ENCODE measurements at regions not wholly inside any gene's neighbourhood (a gene's known extent, or its start where the extent isn't known, plus 50 kb on each side); places are given as distances from the start of the nearest gene placed in this dataset.

DNA sequence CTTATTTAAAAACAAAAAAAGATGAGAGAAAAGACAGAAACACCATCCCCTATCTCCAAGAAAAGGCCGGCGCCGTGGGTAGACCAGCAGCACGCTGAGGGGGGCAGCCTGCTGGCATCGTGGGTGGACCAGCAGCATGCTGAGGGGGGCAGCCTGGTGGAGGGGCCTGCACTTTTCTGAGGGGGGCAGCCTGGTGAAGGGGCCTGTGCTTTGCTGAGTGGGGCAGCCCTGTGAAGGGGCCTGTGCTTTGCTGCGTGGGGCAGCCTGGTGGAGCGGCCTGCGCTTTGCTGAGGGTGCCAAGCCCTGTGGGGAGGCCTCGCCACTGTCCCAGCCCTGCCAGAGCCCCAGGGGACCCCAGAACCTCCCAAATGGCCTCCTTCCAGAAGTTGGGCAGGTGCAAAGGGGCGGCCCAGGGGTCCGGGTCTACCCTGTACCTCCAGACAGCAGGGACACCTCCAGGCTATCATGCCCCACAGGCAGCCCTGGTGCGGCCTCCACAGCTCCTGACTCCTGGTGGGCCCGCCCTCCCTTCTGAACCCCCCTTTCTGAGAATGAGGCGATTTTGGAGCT lies 1185.7 kb downstream of the BRD1 start:
- intact Hi-C loops (cut with DNase I), result loop anchor here in 1 of 4 donors (5.0 kb wide), 1 partner anchor 50 kb away; no protein-coding TSS in a partner anchor
- Histone ChIP-seq H3K27ac (peak overlapping the region; percentile 52 to 58), H3K4me3 (no peak overlapping the region), H3K9me3 (no peaks in the 10 kb centered on the region), H3K27me3 (no peaks in the 10 kb centered on the region), H3K4me1 (ENCODE audit: insufficient read depth) (peaks cover 9% of the 10 kb centered on the region), H3K36me3 (no peaks in the 10 kb centered on the region)
- DNase-seq, result no peak
- 55 to 63% (median 61%) methylated on average over 14 of the region's 14 CpGs for WGBS, 3 donors
- TF ChIP-seq, protein P1, sequence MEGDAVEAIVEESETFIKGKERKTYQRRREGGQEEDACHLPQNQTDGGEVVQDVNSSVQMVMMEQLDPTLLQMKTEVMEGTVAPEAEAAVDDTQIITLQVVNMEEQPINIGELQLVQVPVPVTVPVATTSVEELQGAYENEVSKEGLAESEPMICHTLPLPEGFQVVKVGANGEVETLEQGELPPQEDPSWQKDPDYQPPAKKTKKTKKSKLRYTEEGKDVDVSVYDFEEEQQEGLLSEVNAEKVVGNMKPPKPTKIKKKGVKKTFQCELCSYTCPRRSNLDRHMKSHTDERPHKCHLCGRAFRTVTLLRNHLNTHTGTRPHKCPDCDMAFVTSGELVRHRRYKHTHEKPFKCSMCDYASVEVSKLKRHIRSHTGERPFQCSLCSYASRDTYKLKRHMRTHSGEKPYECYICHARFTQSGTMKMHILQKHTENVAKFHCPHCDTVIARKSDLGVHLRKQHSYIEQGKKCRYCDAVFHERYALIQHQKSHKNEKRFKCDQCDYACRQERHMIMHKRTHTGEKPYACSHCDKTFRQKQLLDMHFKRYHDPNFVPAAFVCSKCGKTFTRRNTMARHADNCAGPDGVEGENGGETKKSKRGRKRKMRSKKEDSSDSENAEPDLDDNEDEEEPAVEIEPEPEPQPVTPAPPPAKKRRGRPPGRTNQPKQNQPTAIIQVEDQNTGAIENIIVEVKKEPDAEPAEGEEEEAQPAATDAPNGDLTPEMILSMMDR (IDR thresholded peaks at IDR 0.05), result no peak
- TF ChIP-seq POLR2A (IDR thresholded peaks at IDR 0.05) (no peak), EP300 (IDR thresholded peaks at IDR 0.05) (no peak)

DNA sequence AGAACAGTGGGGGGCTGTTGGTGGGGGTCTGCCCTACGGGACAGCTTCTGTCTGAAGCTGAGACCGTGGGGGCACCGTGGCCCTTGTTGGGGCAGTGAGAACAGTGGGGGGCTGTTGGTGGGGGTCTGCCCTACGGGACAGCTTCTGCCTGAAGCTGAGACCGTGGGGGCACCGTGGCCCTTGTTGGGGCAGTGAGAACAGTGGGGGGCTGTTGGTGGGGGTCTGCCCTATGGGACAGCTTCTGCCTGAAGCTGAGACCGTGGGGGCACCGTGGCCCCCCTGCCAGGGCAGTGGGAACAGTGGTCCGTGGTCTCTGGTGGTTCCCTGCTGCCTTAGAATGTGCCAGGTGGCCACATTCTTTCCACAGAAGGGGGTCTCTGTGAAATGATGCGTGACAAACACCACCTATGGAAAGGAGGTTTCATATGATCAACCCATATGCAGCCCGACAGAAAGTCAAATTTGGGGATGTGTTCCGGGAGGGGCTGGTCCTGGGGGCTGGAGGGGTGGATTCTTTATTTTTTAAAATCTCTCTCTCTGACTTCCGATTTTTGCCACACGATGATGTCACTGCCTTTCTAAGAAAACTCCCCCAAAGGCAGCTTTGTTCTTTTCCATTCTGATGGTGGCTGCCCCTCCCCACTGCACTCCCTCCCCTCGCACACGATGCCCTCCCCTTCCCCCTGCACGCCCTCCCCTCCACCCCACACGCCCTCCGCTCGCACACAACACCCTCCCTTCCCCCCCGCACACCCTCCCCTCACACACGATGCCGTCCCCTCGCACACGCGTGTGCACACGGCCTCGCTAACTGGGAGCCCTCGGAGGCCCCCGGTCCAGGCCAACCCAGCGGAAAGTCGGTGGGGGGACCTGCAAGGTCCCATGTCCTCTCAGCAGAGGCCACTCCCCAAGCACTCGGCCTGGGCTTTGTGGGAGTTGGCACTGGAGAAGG lies 1186.5 kb downstream of the BRD1 start:
- H3K4me3 ChIP-seq, result no peak overlapping the region
- no peaks in the 10 kb centered on the region for H3K27me3 ChIP-seq
- WGBS, 3 donors, result 10 to 21% (median 15%) methylated on average over 27 to 33 of the region's 33 CpGs
- no peaks in the 10 kb centered on the region for H3K36me3 ChIP-seq
- peak overlapping the region; percentile 52 to 58 for H3K27ac ChIP-seq
- intact Hi-C loops (cut with DNase I), result loop anchor here in 1 of 4 donors (5.0 kb wide), 1 partner anchor 51 kb away; no protein-coding TSS in a partner anchor
- no peaks in the 10 kb centered on the region for H3K9me3 ChIP-seq
- no peak for TF ChIP-seq POLR2A (IDR thresholded peaks at IDR 0.05)
- H3K4me1 ChIP-seq (ENCODE audit: insufficient read depth), result peaks cover 9% of the 10 kb centered on the region
- peak; percentile 24 to 56 (median 55) for DNase-seq

DNA sequence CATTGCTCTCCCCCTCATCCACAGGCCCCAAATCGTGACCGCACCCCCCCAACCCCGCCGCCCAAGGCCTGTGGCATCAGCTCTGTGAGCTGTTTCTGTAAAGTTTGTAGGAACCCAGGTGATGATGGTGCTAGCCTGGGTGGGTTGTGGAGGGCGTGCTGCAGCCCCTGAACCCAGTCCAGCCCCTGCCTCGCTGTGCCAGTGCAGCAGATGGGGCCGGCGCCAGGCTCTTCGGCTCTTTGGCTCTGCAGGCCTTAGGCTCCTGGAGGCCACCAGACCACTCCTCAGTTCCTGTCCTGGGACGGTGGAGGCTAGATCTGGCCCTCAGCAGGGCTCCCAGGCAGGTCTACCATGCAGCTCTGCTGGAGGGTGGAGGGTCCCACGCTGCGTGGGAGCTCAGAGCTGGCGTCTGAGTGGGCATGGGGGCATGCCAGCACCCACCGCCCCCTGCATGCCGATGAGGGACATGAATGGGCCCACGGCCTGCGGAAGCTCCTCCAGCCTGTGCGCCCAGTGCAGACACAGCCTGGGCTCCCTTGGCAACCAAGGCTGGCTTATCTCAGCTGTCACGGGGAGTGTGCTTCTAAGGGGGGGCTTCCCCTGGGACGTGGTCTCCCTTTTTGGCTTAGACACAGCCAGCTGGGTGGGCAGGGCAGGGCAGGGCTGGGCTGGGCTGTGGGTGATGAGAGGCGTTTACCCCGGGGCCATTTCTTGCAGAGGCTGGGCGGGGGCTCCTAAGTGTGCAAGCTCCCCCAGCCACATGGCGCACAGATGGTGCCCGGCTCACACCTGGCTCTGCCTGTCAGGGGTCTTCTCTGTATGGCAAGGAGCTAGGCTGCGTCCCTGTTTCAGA lies 1187.6 kb downstream of the BRD1 start:
- Histone ChIP-seq H3K4me1 (ENCODE audit: insufficient read depth) (peaks cover 9% of the 10 kb centered on the region), H3K36me3 (no peaks in the 10 kb centered on the region), H3K27ac (no peak overlapping the region), H3K9me3 (no peaks in the 10 kb centered on the region), H3K27me3 (no peaks in the 10 kb centered on the region), H3K4me3 (no peak overlapping the region)
- no peak for DNase-seq
- WGBS, 3 donors, result 78 to 85% (median 80%) methylated on average over 22 to 26 of the region's 26 CpGs
- TF ChIP-seq, protein P1 (IDR thresholded peaks at IDR 0.05), result no peak
- intact Hi-C loops (cut with DNase I), result loop anchor here in 1 of 4 donors (5.0 kb wide), 1 partner anchor 52 kb away; no protein-coding TSS in a partner anchor

DNA sequence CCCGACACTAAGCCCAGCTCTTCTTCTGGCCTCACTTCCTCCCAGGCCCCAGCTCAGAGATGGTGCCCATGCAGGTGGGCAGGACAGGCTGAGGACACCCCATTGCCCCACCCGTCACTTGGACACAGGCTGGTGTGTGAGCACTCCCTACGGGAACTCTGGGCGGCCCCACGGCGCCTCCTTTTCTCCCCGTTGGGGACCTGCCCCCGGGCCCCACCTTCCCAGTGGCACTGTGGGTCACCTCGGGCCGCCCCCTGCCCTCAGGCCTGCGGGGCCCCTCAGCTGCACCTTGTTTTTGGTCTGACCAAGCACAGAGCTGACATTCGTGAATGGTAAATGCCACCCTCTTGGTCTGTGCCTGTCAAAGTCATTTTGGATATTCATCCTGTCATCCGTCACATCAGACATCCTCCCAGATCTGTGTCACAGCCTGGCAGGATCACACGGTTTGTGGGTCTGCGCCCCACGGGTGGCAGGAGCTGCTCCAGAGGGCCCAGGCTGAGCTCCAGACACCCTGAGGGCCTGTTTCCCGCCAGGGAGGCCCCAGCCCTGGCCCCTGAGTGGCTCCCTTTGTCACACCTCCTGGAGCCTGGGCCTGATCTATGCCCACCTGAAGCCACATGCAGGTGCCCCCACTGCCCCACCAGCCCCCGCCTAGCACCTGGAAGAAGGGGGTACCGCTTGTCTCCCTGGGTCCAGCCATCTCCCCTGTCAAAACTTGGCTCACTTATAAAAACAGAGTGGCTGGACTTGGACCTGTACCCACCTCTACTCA lies 1188.5 kb downstream of the BRD1 start:
- Histone ChIP-seq H3K27me3 (no peaks in the 10 kb centered on the region), H3K4me1 (ENCODE audit: insufficient read depth) (peaks cover 9% of the 10 kb centered on the region), H3K9me3 (no peaks in the 10 kb centered on the region), H3K27ac (no peak overlapping the region), H3K36me3 (no peaks in the 10 kb centered on the region), H3K4me3 (no peak overlapping the region)
- intact Hi-C loops (cut with DNase I), result no loop called here
- no peak for DNase-seq
- 88 to 90% (median 89%) methylated on average over 18 to 19 of the region's 19 CpGs for WGBS, 3 donors
- TF ChIP-seq, protein P1 (IDR thresholded peaks at IDR 0.05), result no peak
- TF ChIP-seq POLR2A (IDR thresholded peaks at IDR 0.05) (no peak), EP300 (IDR thresholded peaks at IDR 0.05) (no peak)
